Neuronal stem cell (in vitro differentiated cells): ENCODE measurements at regions not wholly inside any gene's neighbourhood (a gene's known extent, or its start where the extent isn't known, plus 50 kb on each side); places are given as distances from the start of the nearest gene placed in this dataset.

ENCODE experiments used
- DNase-seq: peaks from one replicate; pipeline ENCODE4 v3.0.0-alpha.2; 2013; ENCODE audit warnings: low spot score
- H2AFZ ChIP-seq: one replicate; pipeline ENCODE4 v1.6.1; 2013; ENCODE audit warnings: mild to moderate bottlenecking, low read length, inconsistent platforms
- H2AK5ac ChIP-seq: 2 replicates; pipeline ENCODE4 v1.6.1; 2013; ENCODE audit warnings: low read depth, mild to moderate bottlenecking, inconsistent platforms, low read length, moderate library complexity, mixed read lengths
- H2BK120ac ChIP-seq: 2 replicates; pipeline ENCODE4 v1.6.1; 2013; ENCODE audit warnings: low read depth, mild to moderate bottlenecking, inconsistent platforms, low read length, moderate library complexity, mixed read lengths
- H2BK12ac ChIP-seq: one replicate; pipeline ENCODE4 v1.6.1; 2013; ENCODE audit warnings: low read length, inconsistent platforms
- H2BK15ac ChIP-seq: 2 replicates; pipeline ENCODE4 v1.6.1; 2013; ENCODE audit warnings: mild to moderate bottlenecking, low read length, inconsistent platforms, mixed read lengths
- H2BK5ac ChIP-seq: one replicate; pipeline ENCODE4 v1.6.1; 2013; ENCODE audit warnings: inconsistent platforms, mild to moderate bottlenecking, low read length, moderate library complexity
- H3K14ac ChIP-seq: one replicate; pipeline ENCODE4 v1.6.1; 2013; ENCODE audit warnings: low read length, inconsistent platforms
- H3K18ac ChIP-seq: 2 replicates; pipeline ENCODE4 v1.6.1; 2013; ENCODE audit warnings: low read length, inconsistent platforms
- H3K23ac ChIP-seq: 2 replicates; pipeline ENCODE4 v1.6.1; 2013; ENCODE audit warnings: low read depth, mild to moderate bottlenecking, mixed read lengths, low read length, inconsistent platforms; ENCODE audit not compliant: poor library complexity
- H3K27ac ChIP-seq: replicated peaks from 3 replicates; pipeline ENCODE4 v1.5.1; 2013; ENCODE audit warnings: low read length, inconsistent platforms
- H3K27me3 ChIP-seq, 3 experiments: 2 replicates each; pipeline ENCODE4 v1.6.1; 2013; ENCODE audit warnings: low read length in 3 of 3, mild to moderate bottlenecking in 2 of 3, inconsistent platforms in 1 of 3, low read depth in 1 of 3, mixed read lengths in 1 of 3, moderate library complexity in 1 of 3; ENCODE audit not compliant: control insufficient read depth in 3 of 3, insufficient read depth in 3 of 3
- H3K36me3 ChIP-seq, 2 donors: replicated peaks in 1 of 2; 2 replicates each; pipeline ENCODE4 v1.6.1; 2013; ENCODE audit warnings: low read length in 2 of 2; ENCODE audit not compliant: control insufficient read depth in 2 of 2, insufficient read depth in 2 of 2
- H3K4ac ChIP-seq: 2 replicates; pipeline ENCODE4 v1.6.1; 2013; ENCODE audit warnings: inconsistent platforms, mild to moderate bottlenecking, low read length, moderate library complexity
- H3K4me1 ChIP-seq, 2 donors: 1 replicate in 1 of 2; 2 replicates in 1 of 2; pipeline ENCODE4 v1.6.1; 2013; ENCODE audit warnings: low read length in 2 of 2, low read depth in 1 of 2; ENCODE audit not compliant: control insufficient read depth in 2 of 2, insufficient read depth in 1 of 2
- H3K4me2 ChIP-seq: one replicate; pipeline ENCODE4 v1.6.1; 2013; ENCODE audit warnings: mild to moderate bottlenecking, low read length, inconsistent platforms; ENCODE audit not compliant: insufficient read depth, poor library complexity, severe bottlenecking
- H3K4me3 ChIP-seq, 2 donors: 2 replicates each; pipeline ENCODE4 v1.5.1; 2013; ENCODE audit warnings: low read length in 2 of 2, mild to moderate bottlenecking in 2 of 2, inconsistent platforms in 1 of 2, moderate library complexity in 1 of 2
- H3K79me1 ChIP-seq: one replicate; pipeline ENCODE4 v1.6.1; 2013; ENCODE audit warnings: low read depth, mild to moderate bottlenecking, inconsistent platforms, low read length, moderate library complexity
- H3K9ac ChIP-seq: one replicate; pipeline ENCODE4 v1.6.1; 2013; ENCODE audit warnings: mild to moderate bottlenecking, low read depth, low read length, inconsistent platforms; ENCODE audit not compliant: poor library complexity
- H3K9me3 ChIP-seq, 2 donors: replicated peaks in 1 of 2; 2 replicates each; pipeline versions ENCODE3 to v1.6.1; 2013; ENCODE audit warnings: low read length in 2 of 2, mild to moderate bottlenecking in 2 of 2, inconsistent platforms in 1 of 2, low read depth in 1 of 2, mixed read lengths in 1 of 2, moderate library complexity in 1 of 2; ENCODE audit not compliant: control insufficient read depth in 2 of 2, insufficient read depth in 1 of 2
- H4K8ac ChIP-seq: one replicate; pipeline ENCODE4 v1.6.1; 2013; ENCODE audit warnings: low read depth, mild to moderate bottlenecking, inconsistent platforms, low read length, moderate library complexity
- H4K91ac ChIP-seq: one replicate; pipeline ENCODE4 v1.6.1; 2013; ENCODE audit warnings: low read length, low read depth, mild to moderate bottlenecking, inconsistent platforms; ENCODE audit not compliant: poor library complexity
- WGBS, 2 donors: extraction: QIAGEN DNeasy Blood & Tissue Kit; methylation state at CpG; one replicate each; pipeline ENCODE4 v1.1.7; 2013; ENCODE audit warnings: missing lambda C conversion rate in 2 of 2, mixed read lengths in 1 of 2; ENCODE audit not compliant: insufficient read length in 2 of 2, insufficient replicate concordance in 1 of 2; ENCODE audit errors: extremely low coverage in 2 of 2; 5-methylcytosine and 5-hydroxymethylcytosine counted together

DNA sequence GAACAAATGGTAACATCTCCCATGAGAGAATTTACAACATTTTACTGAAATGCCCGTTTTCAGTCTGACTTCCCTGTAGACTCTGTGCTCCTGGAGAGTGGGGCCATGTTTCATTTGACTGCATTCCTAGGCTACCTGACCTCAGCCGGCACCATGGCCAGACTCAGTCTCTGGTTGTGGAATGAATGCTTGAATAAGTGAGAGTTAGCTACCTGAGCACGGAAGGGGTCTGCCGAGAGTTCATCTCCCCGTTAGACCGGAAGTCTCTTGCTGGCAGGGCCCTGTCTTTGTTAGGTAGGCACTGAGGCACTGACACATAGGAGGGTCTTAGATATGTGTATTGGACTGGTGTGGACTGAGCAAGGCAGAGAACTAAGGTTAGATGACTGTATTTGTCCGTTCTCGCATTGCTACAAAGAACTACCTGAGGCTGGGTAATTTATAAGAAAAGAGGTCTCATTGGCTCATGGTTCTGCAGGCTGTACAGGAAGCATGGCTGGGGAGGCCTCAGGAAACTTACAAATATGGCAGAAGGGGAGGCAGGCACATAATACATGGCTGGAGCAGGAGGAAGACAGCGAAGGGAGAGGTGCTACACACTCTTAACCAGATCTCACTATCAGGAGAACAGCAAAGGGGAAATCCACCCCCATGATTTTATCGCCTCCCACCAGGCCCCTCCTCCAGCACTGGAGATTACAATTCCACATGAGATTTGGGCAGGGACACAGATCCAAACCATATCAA lies 271.2 kb downstream of the GLI2 start:
- Histone ChIP-seq H3K4me1 (no peaks in the 10 kb centered on the region), H3K23ac (no peak overlapping the region), H3K36me3 (no peaks in the 10 kb centered on the region), H3K79me1 (no peaks in the 10 kb centered on the region), H3K4ac (no peak overlapping the region), H3K14ac (no peak overlapping the region), H3K4me2 (no peak overlapping the region), H3K27ac (no peak overlapping the region), H3K4me3 (no peak overlapping the region), H2BK120ac (no peak overlapping the region), H3K9me3 (no peaks in the 10 kb centered on the region), H3K18ac (no peak overlapping the region), H2AK5ac (no peak overlapping the region), H2BK12ac (no peak overlapping the region), H2BK5ac (no peak overlapping the region), H4K91ac (no peak overlapping the region), H2BK15ac (no peak overlapping the region), H3K27me3 (no peaks in the 10 kb centered on the region), H4K8ac (no peak overlapping the region), H3K9ac (no peak overlapping the region), H2AFZ (no peak overlapping the region)
- WGBS, 2 donors = no CpG with 5 or more reads among the region's 10 CpGs
- DNase-seq = no peak

- Histone ChIP-seq H2AK5ac (no peak overlapping the region), H2BK12ac (no peak overlapping the region), H4K91ac (no peak overlapping the region), H2AFZ (no peak overlapping the region), H3K18ac (no peak overlapping the region), H2BK15ac (no peak overlapping the region), H3K27ac (no peak overlapping the region), H3K4me1 (no peaks in the 10 kb centered on the region), H3K9me3 (no peaks in the 10 kb centered on the region), H3K14ac (no peak overlapping the region), H3K27me3 (no peaks in the 10 kb centered on the region), H2BK5ac (no peak overlapping the region), H3K4me3 (no peak overlapping the region), H3K23ac (no peak overlapping the region), H3K79me1 (no peaks in the 10 kb centered on the region), H3K36me3 (no peaks in the 10 kb centered on the region), H4K8ac (no peak overlapping the region), H3K4me2 (no peak overlapping the region), H2BK120ac (no peak overlapping the region), H3K4ac (no peak overlapping the region), H3K9ac (no peak overlapping the region)
- no peak for DNase-seq
- WGBS, 2 donors = no CpG with 5 or more reads among the region's 2 CpGs
Measured at GRCh38 chr2:121007490-121007853, 271.8 kb downstream of the GLI2 start.

DNA sequence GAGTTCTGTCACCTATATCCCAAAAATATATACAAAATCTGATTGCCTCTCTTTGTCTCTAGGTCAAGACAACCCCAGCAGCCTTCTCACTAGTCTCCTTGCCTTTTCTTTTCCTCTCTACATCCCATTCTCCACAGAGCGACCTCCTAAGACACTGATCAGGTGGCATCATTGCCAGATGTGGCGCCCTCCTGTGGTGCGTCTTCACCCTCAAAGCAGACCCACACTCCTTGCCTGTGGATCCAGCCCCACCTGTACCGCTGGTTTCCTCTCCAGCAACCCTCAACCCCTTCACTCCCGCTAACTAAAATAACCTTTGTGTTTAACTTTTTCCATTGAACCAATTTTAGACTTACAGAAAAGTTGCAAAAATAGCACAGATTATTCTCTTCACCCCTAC lies 273.3 kb downstream of the GLI2 start:
- Histone ChIP-seq H2BK15ac (no peak overlapping the region), H4K8ac (no peak overlapping the region), H3K36me3 (no peaks in the 10 kb centered on the region), H2BK5ac (no peak overlapping the region), H3K18ac (no peak overlapping the region), H2AK5ac (no peak overlapping the region), H2AFZ (no peak overlapping the region), H2BK120ac (no peak overlapping the region), H3K14ac (no peak overlapping the region), H3K23ac (no peak overlapping the region), H4K91ac (no peak overlapping the region), H3K4me3 (no peak overlapping the region), H3K4me1 (no peaks in the 10 kb centered on the region), H3K9me3 (no peaks in the 10 kb centered on the region), H3K9ac (no peak overlapping the region), H3K4me2 (no peak overlapping the region), H3K27ac (no peak overlapping the region), H3K4ac (no peak overlapping the region), H3K27me3 (no peaks in the 10 kb centered on the region), H2BK12ac (no peak overlapping the region), H3K79me1 (no peaks in the 10 kb centered on the region)
- WGBS, 2 donors = no CpG with 5 or more reads among the region's 5 CpGs
- no peak for DNase-seq

DNA sequence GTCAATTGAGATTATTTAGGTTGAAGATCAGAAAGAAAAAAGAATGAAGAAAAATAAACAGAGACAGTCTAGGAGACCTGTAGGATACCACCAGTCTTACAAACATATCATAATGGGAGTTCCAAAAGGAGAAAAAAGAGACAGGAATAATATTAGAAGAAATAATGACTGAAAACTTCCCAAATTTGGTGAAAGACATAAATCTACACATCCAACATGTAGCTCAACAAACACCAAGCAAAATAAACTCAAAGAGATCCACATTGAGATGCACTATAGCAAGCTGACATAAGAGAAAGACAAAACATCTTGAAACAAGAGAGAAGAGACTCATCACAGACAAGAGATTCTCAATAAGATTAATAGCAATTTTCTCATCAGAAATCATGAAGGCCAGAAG lies 274.0 kb downstream of the TFCP2L1 start:
- H2BK120ac ChIP-seq = no peak overlapping the region

More for the DNA sequence above, 274.0 kb downstream of the TFCP2L1 start:
- no peak overlapping the region for H3K27ac ChIP-seq
- no peak overlapping the region for H4K91ac ChIP-seq
- no peaks in the 10 kb centered on the region for H3K4me1 ChIP-seq
- H3K9me3 ChIP-seq = no peaks in the 10 kb centered on the region
- H4K8ac ChIP-seq = no peak overlapping the region
- H2BK15ac ChIP-seq = no peak overlapping the region
- no peak overlapping the region for H3K4me3 ChIP-seq
- H3K9ac ChIP-seq = no peak overlapping the region
- no peak overlapping the region for H3K4me2 ChIP-seq
- H3K36me3 ChIP-seq = no peaks in the 10 kb centered on the region
- no peak overlapping the region for H2AFZ ChIP-seq
- no peak overlapping the region for H3K18ac ChIP-seq
- H2BK5ac ChIP-seq = no peak overlapping the region
- H3K14ac ChIP-seq = no peak overlapping the region
- H3K23ac ChIP-seq = no peak overlapping the region
- peaks cover 0 to 4% (median 0%) of the 10 kb centered on the region in 3 experiments for H3K27me3 ChIP-seq
- no peak overlapping the region for H2AK5ac ChIP-seq
- no peak overlapping the region for H3K4ac ChIP-seq
- no peaks in the 10 kb centered on the region for H3K79me1 ChIP-seq
- DNase-seq = no peak
- H2BK12ac ChIP-seq = no peak overlapping the region
